ENCODE measurements at regions not wholly inside any gene's neighbourhood (a gene's known extent, or its start where the extent isn't known, plus 50 kb on each side); places are given as distances from the start of the nearest gene placed in this dataset.

- TF ChIP-seq ZFX (IDR thresholded peaks at IDR 0.05): no peak
- no peak for TF ChIP-seq CTCF (conservative IDR thresholded peaks at IDR 0.05)
- no peak overlapping the region for H3K27ac ChIP-seq
Observed at GRCh38 chr20:60220706-60221105, 262.5 kb downstream of the CDH26 start.

- H3K27ac ChIP-seq: no peak overlapping the region
Observed at GRCh38 chr20:60221593-60221992, 263.4 kb downstream of the CDH26 start.

GRCh38 chr20:60222497-60222896, 264.3 kb downstream of the CDH26 start:
- H3K27ac ChIP-seq: no peak overlapping the region
- TF ChIP-seq CTCF (conservative IDR thresholded peaks at IDR 0.05) (no peak), ZFX (IDR thresholded peaks at IDR 0.05) (no peak)

More at GRCh38 chr20:60221593-60221992, 263.4 kb downstream of the CDH26 start:
- TF ChIP-seq ZFX (IDR thresholded peaks at IDR 0.05): no peak
- no peak for TF ChIP-seq CTCF (conservative IDR thresholded peaks at IDR 0.05)

- no peak overlapping the region for H3K27ac ChIP-seq
- TF ChIP-seq ZFX (IDR thresholded peaks at IDR 0.05): no peak
- no peak for TF ChIP-seq CTCF (conservative IDR thresholded peaks at IDR 0.05)
Observed at GRCh38 chr20:60223174-60223573, 265.0 kb downstream of the CDH26 start.

GRCh38 chr20:60224914-60225313, 266.7 kb downstream of the CDH26 start:
- no peak overlapping the region for H3K27ac ChIP-seq
- TF ChIP-seq ZFX (IDR thresholded peaks at IDR 0.05) (no peak), CTCF (conservative IDR thresholded peaks at IDR 0.05) (peak; percentile 58)

- H3K27ac ChIP-seq: no peak overlapping the region
- TF ChIP-seq ZFX (IDR thresholded peaks at IDR 0.05) (no peak), CTCF (conservative IDR thresholded peaks at IDR 0.05) (no peak)
Observed at GRCh38 chr20:60228255-60228654, 270.0 kb downstream of the CDH26 start.

GRCh38 chr20:60232380-60232779, 274.2 kb downstream of the CDH26 start:
- TF ChIP-seq CTCF (conservative IDR thresholded peaks at IDR 0.05) (no peak), ZFX (IDR thresholded peaks at IDR 0.05) (no peak)
- H3K27ac ChIP-seq: no peak overlapping the region
